ENCODE measurements at regions not wholly inside any gene's neighbourhood (a gene's known extent, or its start where the extent isn't known, plus 50 kb on each side); places are given as distances from the start of the nearest gene placed in this dataset.

- TF ChIP-seq EZH2 (IDR thresholded peaks at IDR 0.05; ENCODE audit: borderline replicate concordance, low read depth, low read length) (no peak), ATF7 (IDR thresholded peaks at IDR 0.05) (no peak), ZNF253 (CRISPR knock-in tag; conservative IDR thresholded peaks at IDR 0.05) (no peak), POLR2G (IDR thresholded peaks at IDR 0.05; ENCODE audit: low read depth, low read length) (no peak), ZNF830 (CRISPR knock-in tag; IDR thresholded peaks at IDR 0.05) (no peak), E2F1 (CRISPR knock-in tag; IDR thresholded peaks at IDR 0.05) (no peak), GABPA (tag; conservative IDR thresholded peaks at IDR 0.05; ENCODE audit: low read depth) (no peak), TRIM24 (IDR thresholded peaks at IDR 0.05) (no peak), SRSF9 (IDR thresholded peaks at IDR 0.05; ENCODE audit: borderline replicate concordance, low read depth, low read length) (no peak), ZNF274 (IDR thresholded peaks at IDR 0.05; ENCODE audit: borderline replicate concordance, low read depth, low read length) (no peak)
Observed at GRCh38 chr2:155714983-155715382, 617.5 kb downstream of the NR4A2 start.

Data from K562 (cell line).